NT2/D1 (cell line): ENCODE measurements at regions not wholly inside any gene's neighbourhood (a gene's known extent, or its start where the extent isn't known, plus 50 kb on each side); places are given as distances from the start of the nearest gene placed in this dataset.

Experiments
- DNase-seq: peaks from one replicate; pipeline ENCODE4 v3.0.0-alpha.2; 2011; ENCODE audit warnings: low read depth, low spot score
- H3K27me3 ChIP-seq: 2 replicates; pipeline ENCODE4 v1.6.0; 2011; ENCODE audit warnings: mild to moderate bottlenecking; ENCODE audit not compliant: insufficient read length, insufficient read depth
- H3K36me3 ChIP-seq: 2 replicates; pipeline ENCODE4 v1.6.1; 2011; ENCODE audit warnings: mild to moderate bottlenecking, low read length, mixed read lengths; ENCODE audit not compliant: insufficient read depth, insufficient read length
- H3K4me1 ChIP-seq: 2 replicates; pipeline ENCODE4 v1.5.1; 2011; ENCODE audit not compliant: insufficient read depth, insufficient read length
- H3K4me3 ChIP-seq: 2 replicates; pipeline ENCODE4 v1.5.1; 2011; ENCODE audit warnings: low read depth; ENCODE audit not compliant: insufficient read length
- H3K9ac ChIP-seq: 2 replicates; pipeline ENCODE4 v1.6.0; 2011; ENCODE audit warnings: low read depth; ENCODE audit not compliant: insufficient read length
- H3K9me3 ChIP-seq: 2 replicates; pipeline ENCODE4 v1.5.1; 2011; ENCODE audit warnings: mild to moderate bottlenecking, low read length; ENCODE audit not compliant: insufficient read depth
- SUZ12 ChIP-seq: IDR thresholded peaks from 2 replicates; pipeline ENCODE4 v1.6.1; 2011; ENCODE audit not compliant: insufficient read length, insufficient read depth; ENCODE audit errors: extremely low read depth
- YY1 ChIP-seq: IDR thresholded peaks from 2 replicates; pipeline ENCODE4 v1.6.1; 2011; ENCODE audit not compliant: insufficient read length, insufficient read depth
- ZNF274 ChIP-seq: IDR thresholded peaks from 2 replicates; pipeline ENCODE4 v1.6.1; 2011; ENCODE audit warnings: mild to moderate bottlenecking, low read depth, low read length

DNA sequence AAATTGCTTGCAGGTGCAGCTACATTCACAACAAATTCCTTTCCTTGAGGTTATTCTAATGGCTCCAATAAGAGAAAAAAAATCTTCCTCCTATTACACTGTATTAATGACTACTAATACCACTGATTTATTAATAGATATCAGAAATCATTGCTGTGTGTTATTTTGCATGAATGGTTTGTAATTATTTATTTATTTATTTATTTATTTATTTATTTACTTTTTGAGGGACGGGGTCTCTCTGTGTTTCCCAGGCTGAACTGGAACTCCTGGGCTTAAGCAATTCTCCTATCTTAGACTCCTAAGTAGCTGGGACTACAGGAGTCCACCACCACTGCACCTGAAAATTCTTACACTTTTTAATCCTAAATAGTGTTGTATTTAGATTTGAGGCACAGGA is 390.4 kb downstream of the SI start:
- Histone ChIP-seq H3K27me3 (no peaks in the 10 kb centered on the region), H3K4me3 (no peak overlapping the region), H3K9ac (no peak overlapping the region), H3K36me3 (no peaks in the 10 kb centered on the region), H3K9me3 (no peaks in the 10 kb centered on the region), H3K4me1 (no peaks in the 10 kb centered on the region)
- no peak for DNase-seq
- no peak for TF ChIP-seq YY1
- TF ChIP-seq SUZ12, result no peak
- TF ChIP-seq ZNF274, result no peak

DNA sequence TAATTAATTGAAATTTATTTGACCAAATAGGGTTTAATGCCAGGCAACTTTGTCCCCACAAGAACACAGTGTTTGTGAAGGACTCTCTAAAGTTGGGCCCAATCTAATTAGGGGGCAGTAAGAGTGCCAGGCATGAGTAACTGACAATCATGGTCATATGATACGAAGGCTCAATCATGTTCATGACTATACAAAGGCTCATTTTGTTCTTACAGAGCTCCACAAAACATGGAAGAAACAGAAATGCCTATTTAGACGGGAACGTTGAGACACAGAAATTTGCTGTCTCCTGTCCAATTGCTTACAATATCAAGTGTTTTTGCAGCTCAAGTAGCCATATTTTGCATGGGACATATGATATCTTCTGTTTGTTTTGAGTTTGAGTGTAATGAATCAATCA is 391.1 kb downstream of the SI start:
- H3K4me1 ChIP-seq, result no peaks in the 10 kb centered on the region
- no peak for TF ChIP-seq SUZ12
- no peak for TF ChIP-seq ZNF274
- no peak for TF ChIP-seq YY1
- no peaks in the 10 kb centered on the region for H3K27me3 ChIP-seq
- no peak overlapping the region for H3K4me3 ChIP-seq
- no peaks in the 10 kb centered on the region for H3K9me3 ChIP-seq
- H3K9ac ChIP-seq, result no peak overlapping the region
- no peaks in the 10 kb centered on the region for H3K36me3 ChIP-seq
- no peak for DNase-seq

DNA sequence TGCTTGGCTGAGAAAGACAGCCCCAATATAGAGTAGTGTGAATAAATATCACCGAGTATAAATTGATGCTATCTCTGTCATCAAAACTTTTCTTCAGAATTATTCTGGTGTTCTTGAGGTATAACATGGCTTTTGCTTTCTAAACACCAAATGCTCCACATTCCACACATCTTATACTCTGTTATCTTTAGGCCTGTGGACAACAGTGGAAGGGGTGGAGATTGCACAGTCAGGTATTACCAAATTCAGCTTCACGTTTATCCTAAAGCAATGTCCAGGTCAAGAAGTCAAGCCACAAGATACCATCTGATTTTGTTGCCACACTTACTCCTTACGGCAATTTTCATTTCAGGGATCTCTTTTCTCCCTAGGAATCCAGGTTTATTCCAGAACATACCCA is 394.8 kb downstream of the SI start:
- Histone ChIP-seq H3K4me3 (no peak overlapping the region), H3K9ac (no peak overlapping the region), H3K27me3 (no peaks in the 10 kb centered on the region), H3K4me1 (no peaks in the 10 kb centered on the region), H3K36me3 (no peaks in the 10 kb centered on the region), H3K9me3 (no peaks in the 10 kb centered on the region)
- DNase-seq, result no peak
- TF ChIP-seq ZNF274 (no peak), YY1 (no peak), SUZ12 (no peak)

DNA sequence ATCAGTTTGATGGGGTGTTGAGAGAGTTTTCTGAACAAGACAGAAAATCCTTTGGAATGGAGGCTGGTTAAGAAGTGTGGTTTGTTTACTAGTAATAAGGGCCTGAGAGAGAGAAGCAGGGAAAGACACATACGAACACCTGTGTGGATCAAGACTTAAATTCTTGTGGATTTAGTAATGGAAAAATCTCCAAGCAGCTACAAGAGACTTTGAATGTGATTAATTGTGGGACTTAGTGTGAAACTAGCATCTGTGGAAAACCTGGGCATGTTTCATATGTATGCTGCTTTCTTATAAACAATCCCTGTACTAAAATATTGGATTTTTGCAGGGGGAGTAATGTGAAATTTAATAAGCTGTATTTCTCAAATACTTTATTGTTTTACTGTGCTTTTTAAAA is 399.1 kb downstream of the SI start:
- TF ChIP-seq YY1 (no peak), SUZ12 (no peak), ZNF274 (no peak)
- Histone ChIP-seq H3K9me3 (no peaks in the 10 kb centered on the region), H3K9ac (no peak overlapping the region), H3K4me3 (no peak overlapping the region), H3K36me3 (no peaks in the 10 kb centered on the region), H3K27me3 (no peaks in the 10 kb centered on the region), H3K4me1 (no peaks in the 10 kb centered on the region)
- DNase-seq, result no peak

DNA sequence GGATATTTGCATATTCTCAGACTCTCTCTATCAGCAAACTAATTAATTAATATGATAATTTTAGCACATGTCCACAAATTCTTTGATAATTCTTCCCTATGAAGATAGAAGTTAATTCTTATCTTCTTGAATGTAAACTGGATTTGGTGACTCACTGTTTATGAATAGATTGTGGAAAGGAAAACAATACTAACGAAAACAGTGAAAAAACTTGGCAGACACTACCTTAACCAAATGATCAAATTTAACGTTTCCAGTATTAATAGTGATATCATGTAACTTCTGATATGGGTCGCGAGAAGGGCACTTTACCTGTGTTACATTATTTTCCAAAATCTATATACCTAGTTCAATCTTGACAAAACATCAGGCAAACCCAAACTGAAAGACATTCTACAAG is 401.0 kb downstream of the SI start:
- no peak for DNase-seq
- Histone ChIP-seq H3K27me3 (no peaks in the 10 kb centered on the region), H3K9ac (no peak overlapping the region), H3K36me3 (no peaks in the 10 kb centered on the region), H3K4me1 (no peaks in the 10 kb centered on the region), H3K9me3 (no peaks in the 10 kb centered on the region), H3K4me3 (no peak overlapping the region)
- no peak for TF ChIP-seq YY1
- TF ChIP-seq ZNF274, result no peak
- no peak for TF ChIP-seq SUZ12

DNA sequence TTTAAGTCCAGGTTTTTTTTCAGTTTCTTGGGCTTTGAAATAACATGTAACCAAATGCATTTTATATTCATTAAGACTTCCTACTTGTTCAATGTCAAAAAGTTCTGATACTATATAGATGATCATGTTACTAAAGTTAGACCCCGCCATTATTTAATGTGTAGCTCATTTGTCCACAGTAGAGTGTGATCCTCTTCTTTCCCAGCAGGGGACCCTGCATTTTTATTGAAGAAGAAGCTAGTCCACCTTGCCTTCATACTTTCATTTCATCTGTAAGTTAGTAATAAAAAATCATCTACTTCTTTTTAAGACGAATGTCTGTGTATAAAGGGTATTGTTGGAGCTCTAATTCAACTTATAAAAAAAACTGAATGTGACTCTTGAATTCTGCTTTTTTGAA is 404.6 kb downstream of the SI start:
- no peaks in the 10 kb centered on the region for H3K27me3 ChIP-seq
- no peak for DNase-seq
- H3K9ac ChIP-seq, result no peak overlapping the region
- H3K4me3 ChIP-seq, result no peak overlapping the region
- TF ChIP-seq YY1 (no peak), ZNF274 (no peak), SUZ12 (no peak)
- no peaks in the 10 kb centered on the region for H3K9me3 ChIP-seq
- H3K4me1 ChIP-seq, result no peaks in the 10 kb centered on the region
- H3K36me3 ChIP-seq, result no peaks in the 10 kb centered on the region

DNA sequence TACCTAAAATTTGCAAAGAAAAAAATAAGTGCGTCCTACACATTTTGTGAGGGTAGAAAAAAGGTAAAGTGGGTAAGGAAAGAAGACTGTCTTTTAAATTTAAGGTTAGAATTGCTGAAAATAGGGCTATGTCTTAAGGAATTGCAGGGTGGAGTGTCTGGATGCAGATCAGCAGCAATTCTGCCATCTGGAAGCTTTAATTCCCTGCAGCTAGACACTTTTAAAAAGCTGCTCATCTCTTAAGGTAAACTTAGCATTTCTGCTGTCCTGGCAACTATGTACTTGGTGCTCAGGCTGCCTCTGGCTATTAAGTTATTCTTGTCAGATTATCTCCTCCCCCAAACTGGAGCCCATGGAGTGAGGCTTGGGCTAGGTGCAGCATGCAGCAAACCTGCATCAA is 420.2 kb downstream of the SI start:
- no peak for DNase-seq
- Histone ChIP-seq H3K4me3 (no peak overlapping the region), H3K9ac (no peak overlapping the region), H3K4me1 (no peaks in the 10 kb centered on the region), H3K9me3 (no peaks in the 10 kb centered on the region), H3K27me3 (no peaks in the 10 kb centered on the region), H3K36me3 (no peaks in the 10 kb centered on the region)
- TF ChIP-seq SUZ12, result no peak
- TF ChIP-seq YY1, result no peak
- no peak for TF ChIP-seq ZNF274

DNA sequence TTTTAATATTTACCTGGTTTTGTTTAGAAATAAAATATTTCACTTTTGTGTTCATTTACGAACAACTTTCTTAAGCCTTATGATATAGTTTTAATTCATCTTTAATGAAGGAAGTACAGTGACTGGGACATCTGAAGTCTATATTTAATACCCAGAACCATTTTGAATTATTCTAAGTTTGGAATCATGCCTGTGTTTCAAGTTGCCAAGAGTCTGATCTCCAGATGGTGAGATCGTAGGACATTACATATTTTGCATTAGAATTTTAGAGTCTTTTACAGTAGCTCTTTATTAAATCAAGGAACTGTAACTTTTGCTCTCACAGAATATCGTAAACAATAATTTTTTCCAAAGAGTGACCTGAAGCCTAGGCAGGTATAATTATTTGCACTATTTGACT is 420.7 kb downstream of the SI start:
- Histone ChIP-seq H3K9me3 (no peaks in the 10 kb centered on the region), H3K27me3 (no peaks in the 10 kb centered on the region), H3K36me3 (no peaks in the 10 kb centered on the region), H3K4me3 (no peak overlapping the region), H3K9ac (no peak overlapping the region), H3K4me1 (no peaks in the 10 kb centered on the region)
- DNase-seq, result no peak
- TF ChIP-seq YY1 (no peak), ZNF274 (no peak), SUZ12 (no peak)
